Calu3 (cell line): ENCODE measurements at regions not wholly inside any gene's neighbourhood (a gene's known extent, or its start where the extent isn't known, plus 50 kb on each side); places are given as distances from the start of the nearest gene placed in this dataset.

ENCODE experiments used
- BruUV-seq: library from RNA; stranded (reverse); fragments of 400-500 nt; replicated peaks from 2 replicates; lab custom pipeline; 2021; lab: Mats Ljungman, UMichigan
- CTCF ChIA-PET: fragments of 300-600 bp; sonication (Branson Sonifier 250); formaldehyde crosslinking; loops from one replicate; lab custom pipeline; 2022; ENCODE audit warnings: antibody characterized with exemption; lab: Charles Lee
- DNase-seq: peaks from one replicate; pipeline ENCODE4 v3.0.0; 2022
- H3K27ac Mint-ChIP-seq: one replicate; pipeline ENCODE4 v1.8.0; 2022; ENCODE audit warnings: mixed read lengths; ENCODE audit not compliant: unreplicated experiment
- H3K27me3 Mint-ChIP-seq: one replicate; pipeline ENCODE4 v1.8.0; 2022; ENCODE audit warnings: mixed read lengths; ENCODE audit not compliant: unreplicated experiment
- H3K36me3 Mint-ChIP-seq: one replicate; pipeline ENCODE4 v1.8.0; 2022; ENCODE audit warnings: mild to moderate bottlenecking, moderate library complexity, mixed read lengths; ENCODE audit not compliant: insufficient read depth, unreplicated experiment
- H3K4me1 Mint-ChIP-seq: one replicate; pipeline ENCODE4 v1.8.0; 2022; ENCODE audit warnings: mild to moderate bottlenecking, low read depth, mixed read lengths; ENCODE audit not compliant: unreplicated experiment
- H3K4me3 Mint-ChIP-seq: one replicate; pipeline ENCODE4 v1.8.0; 2022; ENCODE audit warnings: mild to moderate bottlenecking, low read depth, moderate library complexity, mixed read lengths; ENCODE audit not compliant: unreplicated experiment
- H3K9me3 Mint-ChIP-seq: one replicate; pipeline ENCODE4 v1.8.0; 2022; ENCODE audit warnings: low read depth, mixed read lengths; ENCODE audit not compliant: unreplicated experiment
- CTCF ChIP-seq: fragments of 200-600 bp; IDR thresholded peaks from one replicate; pipeline ENCODE4 v1.8.0; 2022; ENCODE audit warnings: antibody characterized with exemption; ENCODE audit not compliant: unreplicated experiment
- intact Hi-C: fragments of 100-400 bp; cut with micrococcal nuclease; formaldehyde crosslinking; loops from one replicate; pipeline ENCODE4 v1.10.0; 2022; ENCODE audit not compliant: unreplicated experiment

- Mint-ChIP-seq H3K27me3 (no peaks in the 10 kb centered on the region), H3K27ac (no peak overlapping the region), H3K36me3 (no peaks in the 10 kb centered on the region), H3K4me3 (no peak overlapping the region), H3K9me3 (peaks cover 5% of the 10 kb centered on the region), H3K4me1 (no peaks in the 10 kb centered on the region)
- TF ChIP-seq CTCF, result no peak
- no peak for DNase-seq
- BruUV-seq, result no TSS peak
- CTCF ChIA-PET, result no interaction called here
- intact Hi-C loops, result no loop called here
Measured at GRCh38 chr11:97430877-97431276, 1041.1 kb downstream of the JRKL start.

GRCh38 chr11:97432926-97433325, 1043.1 kb downstream of the JRKL start:
- Mint-ChIP-seq H3K27ac (no peak overlapping the region), H3K4me3 (no peak overlapping the region), H3K27me3 (no peaks in the 10 kb centered on the region), H3K4me1 (no peaks in the 10 kb centered on the region), H3K36me3 (no peaks in the 10 kb centered on the region), H3K9me3 (peaks cover 5% of the 10 kb centered on the region)
- intact Hi-C loops, result no loop called here
- no TSS peak for BruUV-seq
- CTCF ChIA-PET, result no interaction called here
- no peak for TF ChIP-seq CTCF
- DNase-seq, result no peak

- no peak for TF ChIP-seq CTCF
- peaks cover 15% of the 10 kb centered on the region for H3K9me3 Mint-ChIP-seq
- no peaks in the 10 kb centered on the region for H3K27me3 Mint-ChIP-seq
- BruUV-seq, result no TSS peak
- no peak overlapping the region for H3K27ac Mint-ChIP-seq
- H3K4me3 Mint-ChIP-seq, result no peak overlapping the region
- CTCF ChIA-PET, result no interaction called here
- no peaks in the 10 kb centered on the region for H3K36me3 Mint-ChIP-seq
- H3K4me1 Mint-ChIP-seq, result no peaks in the 10 kb centered on the region
- DNase-seq, result no peak
- intact Hi-C loops, result no loop called here
Measured at GRCh38 chr11:97445561-97445960, 1055.7 kb downstream of the JRKL start.

- intact Hi-C loops, result no loop called here
- no peak for TF ChIP-seq CTCF
Measured at GRCh38 chr11:97451441-97451840, 1061.6 kb downstream of the JRKL start.

GRCh38 chr11:97454988-97455387, 1065.2 kb downstream of the JRKL start:
- Mint-ChIP-seq H3K36me3 (no peaks in the 10 kb centered on the region), H3K4me1 (no peaks in the 10 kb centered on the region), H3K27me3 (no peaks in the 10 kb centered on the region), H3K4me3 (no peak overlapping the region), H3K27ac (no peak overlapping the region), H3K9me3 (peaks cover 12% of the 10 kb centered on the region)
- no TSS peak for BruUV-seq
- TF ChIP-seq CTCF, result no peak
- DNase-seq, result no peak
- CTCF ChIA-PET, result no interaction called here
- intact Hi-C loops, result no loop called here

More at GRCh38 chr11:97451441-97451840, 1061.6 kb downstream of the JRKL start:
- H3K9me3 Mint-ChIP-seq, result peaks cover 12% of the 10 kb centered on the region
- H3K4me1 Mint-ChIP-seq, result no peaks in the 10 kb centered on the region
- no peak overlapping the region for H3K27ac Mint-ChIP-seq
- CTCF ChIA-PET, result no interaction called here
- BruUV-seq, result no TSS peak
- H3K36me3 Mint-ChIP-seq, result no peaks in the 10 kb centered on the region
- H3K4me3 Mint-ChIP-seq, result no peak overlapping the region
- no peaks in the 10 kb centered on the region for H3K27me3 Mint-ChIP-seq
- no peak for DNase-seq
